NT2/D1 (cell line): ENCODE measurements at regions not wholly inside any gene's neighbourhood (a gene's known extent, or its start where the extent isn't known, plus 50 kb on each side); places are given as distances from the start of the nearest gene placed in this dataset.
A peak's percentile ranks its signal among the peaks of the same experiment; 100 is the strongest.

Experiments
- DNase-seq: peaks from one replicate; pipeline ENCODE4 v3.0.0-alpha.2; 2011; ENCODE audit warnings: low read depth, low spot score
- H3K27me3 ChIP-seq: 2 replicates; pipeline ENCODE4 v1.6.0; 2011; ENCODE audit warnings: mild to moderate bottlenecking; ENCODE audit not compliant: insufficient read length, insufficient read depth
- H3K36me3 ChIP-seq: 2 replicates; pipeline ENCODE4 v1.6.1; 2011; ENCODE audit warnings: mild to moderate bottlenecking, low read length, mixed read lengths; ENCODE audit not compliant: insufficient read depth, insufficient read length
- H3K4me1 ChIP-seq: 2 replicates; pipeline ENCODE4 v1.5.1; 2011; ENCODE audit not compliant: insufficient read depth, insufficient read length
- H3K4me3 ChIP-seq: 2 replicates; pipeline ENCODE4 v1.5.1; 2011; ENCODE audit warnings: low read depth; ENCODE audit not compliant: insufficient read length
- H3K9ac ChIP-seq: 2 replicates; pipeline ENCODE4 v1.6.0; 2011; ENCODE audit warnings: low read depth; ENCODE audit not compliant: insufficient read length
- H3K9me3 ChIP-seq: 2 replicates; pipeline ENCODE4 v1.5.1; 2011; ENCODE audit warnings: mild to moderate bottlenecking, low read length; ENCODE audit not compliant: insufficient read depth
- SUZ12 ChIP-seq: IDR thresholded peaks from 2 replicates; pipeline ENCODE4 v1.6.1; 2011; ENCODE audit not compliant: insufficient read length, insufficient read depth; ENCODE audit errors: extremely low read depth
- YY1 ChIP-seq: IDR thresholded peaks from 2 replicates; pipeline ENCODE4 v1.6.1; 2011; ENCODE audit not compliant: insufficient read length, insufficient read depth
- ZNF274 ChIP-seq: IDR thresholded peaks from 2 replicates; pipeline ENCODE4 v1.6.1; 2011; ENCODE audit warnings: mild to moderate bottlenecking, low read depth, low read length

GRCh38 chr2:158741625-158742024, 53.5 kb upstream of the DAPL1 start:
- Histone ChIP-seq H3K9me3 (no peaks in the 10 kb centered on the region), H3K9ac (no peak overlapping the region), H3K27me3 (no peaks in the 10 kb centered on the region), H3K36me3 (no peaks in the 10 kb centered on the region), H3K4me1 (peaks cover 5% of the 10 kb centered on the region), H3K4me3 (no peak overlapping the region)
- no peak for DNase-seq
- no peak for TF ChIP-seq SUZ12
- no peak for TF ChIP-seq YY1
- no peak for TF ChIP-seq ZNF274

- no peak overlapping the region for H3K9ac ChIP-seq
- DNase-seq: no peak
- H3K27me3 ChIP-seq: no peaks in the 10 kb centered on the region
- no peaks in the 10 kb centered on the region for H3K9me3 ChIP-seq
- H3K4me1 ChIP-seq: peaks cover 5% of the 10 kb centered on the region
- H3K4me3 ChIP-seq: no peak overlapping the region
- TF ChIP-seq SUZ12 (no peak), YY1 (no peak), ZNF274 (no peak)
- H3K36me3 ChIP-seq: no peaks in the 10 kb centered on the region
Measured at GRCh38 chr2:158742536-158742935, 52.6 kb upstream of the DAPL1 start.

- H3K27me3 ChIP-seq: no peaks in the 10 kb centered on the region
- no peak overlapping the region for H3K4me3 ChIP-seq
- TF ChIP-seq YY1 (no peak), ZNF274 (no peak), SUZ12 (no peak)
- no peaks in the 10 kb centered on the region for H3K36me3 ChIP-seq
- peaks cover 5% of the 10 kb centered on the region for H3K4me1 ChIP-seq
- no peak for DNase-seq
- H3K9me3 ChIP-seq: no peaks in the 10 kb centered on the region
- no peak overlapping the region for H3K9ac ChIP-seq
Measured at GRCh38 chr2:158743466-158743865, 51.7 kb upstream of the DAPL1 start.

GRCh38 chr2:158743879-158744278, 51.2 kb upstream of the DAPL1 start:
- Histone ChIP-seq H3K36me3 (no peaks in the 10 kb centered on the region), H3K4me1 (peaks cover 5% of the 10 kb centered on the region), H3K9ac (no peak overlapping the region), H3K4me3 (no peak overlapping the region), H3K9me3 (no peaks in the 10 kb centered on the region), H3K27me3 (no peaks in the 10 kb centered on the region)
- DNase-seq: no peak
- TF ChIP-seq SUZ12 (no peak), YY1 (no peak), ZNF274 (no peak)

- H3K9me3 ChIP-seq: no peaks in the 10 kb centered on the region
- H3K36me3 ChIP-seq: no peaks in the 10 kb centered on the region
- TF ChIP-seq ZNF274 (no peak), SUZ12 (no peak), YY1 (no peak)
- DNase-seq: peak; percentile 79
- H3K9ac ChIP-seq: peak overlapping the region; percentile 65
- peaks cover 5% of the 10 kb centered on the region for H3K4me1 ChIP-seq
- H3K27me3 ChIP-seq: no peaks in the 10 kb centered on the region
- peak overlapping the region; percentile 5 for H3K4me3 ChIP-seq
Measured at GRCh38 chr2:158745067-158745865, 49.9 kb upstream of the DAPL1 start.
